ENCODE measurements at regions not wholly inside any gene's neighbourhood (a gene's known extent, or its start where the extent isn't known, plus 50 kb on each side); places are given as distances from the start of the nearest gene placed in this dataset.
"Not testable (repeated sequence)": the region's sequence is repeated elsewhere in the genome, so short reads cannot be mapped to it uniquely, and the experiment has no call there.

DNA sequence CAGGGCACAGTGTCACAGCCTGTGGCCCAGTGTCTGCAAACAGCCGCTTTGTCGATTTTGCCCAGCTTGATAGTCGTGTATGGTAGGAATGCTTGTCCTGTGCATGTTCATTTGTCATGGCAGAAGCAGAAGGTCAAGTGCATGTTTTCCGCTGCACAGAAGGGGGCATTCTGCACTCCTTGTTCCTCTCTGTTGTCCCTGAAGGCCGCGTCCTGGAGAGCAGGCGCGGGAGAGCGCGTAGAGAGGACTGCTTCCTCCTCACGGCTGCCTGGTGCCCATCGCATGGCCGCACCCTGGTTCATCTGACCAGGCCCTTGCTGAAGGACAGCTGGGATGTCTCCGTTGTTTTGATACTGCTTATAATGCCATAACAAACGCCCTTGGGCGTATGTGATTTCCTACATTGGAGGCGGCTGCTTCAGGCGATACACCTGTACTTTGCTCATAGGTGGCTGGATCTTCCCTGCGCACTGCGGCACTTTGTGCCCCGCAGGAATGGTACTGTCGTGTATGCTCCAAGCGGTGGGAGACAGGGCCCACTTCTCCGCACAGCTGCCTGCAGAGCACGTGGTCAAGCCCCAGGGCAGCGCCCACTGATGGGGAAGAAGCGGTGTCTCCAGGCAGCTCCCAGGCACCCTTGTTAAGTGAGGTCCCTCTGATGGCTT, 63.5 kb upstream of the LRPAP1 start:
- H3K4me1 ChIP-seq; H3K27ac ChIP-seq; DNase-seq; H3K36me3 ChIP-seq; ATAC-seq; H3K4me3 ChIP-seq; H3K27me3 ChIP-seq (ENCODE audit: low read depth); H3K9me3 ChIP-seq; intact Hi-C loops (cut with DNase I): not testable (repeated sequence)

DNA sequence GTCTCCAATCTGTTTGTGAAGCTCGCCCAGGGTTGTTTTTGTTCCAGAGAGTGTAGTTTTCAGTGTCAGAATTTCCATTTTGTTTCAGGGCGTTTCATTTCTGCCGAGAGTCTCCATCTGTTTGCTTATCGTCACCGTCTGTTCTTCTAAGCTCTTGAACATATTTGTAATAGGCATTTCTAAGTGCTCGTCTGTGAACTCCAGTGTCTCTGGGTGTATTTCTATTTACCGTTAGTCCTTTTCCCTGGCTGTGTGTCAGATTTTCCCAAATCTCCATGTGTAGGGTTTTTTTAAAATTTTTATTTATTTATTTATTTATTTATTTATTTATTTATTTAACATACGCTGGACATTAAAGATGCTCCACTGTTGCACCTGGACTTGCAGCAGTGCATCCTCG, 62.5 kb upstream of the LRPAP1 start:
- H3K4me1 ChIP-seq; H3K4me3 ChIP-seq; H3K36me3 ChIP-seq; DNase-seq; intact Hi-C loops (cut with DNase I); H3K9me3 ChIP-seq; ATAC-seq; H3K27me3 ChIP-seq (ENCODE audit: low read depth); H3K27ac ChIP-seq: not testable (repeated sequence)

GRCh38 chr4:3589946-3590924, 58.0 kb upstream of the LRPAP1 start:
- H3K4me1 ChIP-seq; ATAC-seq; H3K27ac ChIP-seq; DNase-seq; intact Hi-C loops (cut with DNase I); H3K27me3 ChIP-seq (ENCODE audit: low read depth); H3K4me3 ChIP-seq; H3K9me3 ChIP-seq; H3K36me3 ChIP-seq: not testable (repeated sequence)

DNA sequence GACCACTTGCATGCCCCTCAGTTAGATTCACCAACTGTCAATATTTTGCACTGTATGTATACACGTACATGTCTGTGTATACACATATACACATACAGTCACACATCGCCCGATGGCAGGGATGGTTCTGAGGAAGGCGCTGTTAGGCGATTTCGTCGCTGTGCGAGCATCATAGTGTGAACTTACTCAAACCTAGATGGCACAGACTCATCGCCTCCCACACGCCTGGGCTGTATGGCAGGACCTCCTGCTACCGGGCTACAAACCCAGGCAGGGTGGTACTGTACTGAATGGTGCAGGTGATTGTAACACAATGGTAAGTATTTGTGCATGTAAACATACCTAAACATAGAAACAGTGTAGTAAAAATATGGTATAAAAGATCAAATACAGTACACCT, 57.2 kb upstream of the LRPAP1 start:
- intact Hi-C loops (cut with DNase I); H3K27me3 ChIP-seq (ENCODE audit: low read depth); H3K36me3 ChIP-seq; ATAC-seq; DNase-seq; H3K4me1 ChIP-seq; H3K27ac ChIP-seq; H3K9me3 ChIP-seq; H3K4me3 ChIP-seq: not testable (repeated sequence)

GRCh38 chr4:3588517-3589194, 56.4 kb upstream of the LRPAP1 start:
- H3K36me3 ChIP-seq; H3K9me3 ChIP-seq; H3K27ac ChIP-seq; H3K4me1 ChIP-seq; H3K27me3 ChIP-seq (ENCODE audit: low read depth); DNase-seq; intact Hi-C loops (cut with DNase I); H3K4me3 ChIP-seq; ATAC-seq: not testable (repeated sequence)

GRCh38 chr4:3586596-3586995, 54.4 kb upstream of the LRPAP1 start:
- intact Hi-C loops (cut with DNase I); H3K36me3 ChIP-seq; ATAC-seq; H3K9me3 ChIP-seq; H3K27me3 ChIP-seq (ENCODE audit: low read depth); DNase-seq; H3K27ac ChIP-seq; H3K4me1 ChIP-seq; H3K4me3 ChIP-seq: not testable (repeated sequence)

DNA sequence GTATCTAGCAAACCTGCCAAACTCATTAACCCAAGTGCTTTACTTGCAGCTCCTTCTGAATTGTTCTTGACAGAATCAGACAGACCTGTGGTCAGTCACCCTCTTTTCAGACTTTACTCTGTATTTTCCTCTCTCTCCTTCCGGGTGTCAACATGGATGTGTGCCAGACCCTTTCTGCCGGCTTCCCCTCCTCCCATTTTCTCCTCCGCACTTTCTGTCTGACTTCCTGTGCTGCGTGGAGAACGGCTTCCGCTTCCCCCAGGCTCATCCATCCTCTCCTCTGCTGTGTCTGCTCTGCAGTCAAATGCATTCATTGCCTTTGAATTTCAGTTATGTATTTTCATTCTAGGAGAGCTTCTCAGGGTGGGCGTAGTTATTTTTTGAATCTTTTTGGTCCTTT, 53.3 kb upstream of the LRPAP1 start:
- intact Hi-C loops (cut with DNase I); H3K4me1 ChIP-seq; H3K27ac ChIP-seq; H3K27me3 ChIP-seq (ENCODE audit: low read depth); DNase-seq; H3K4me3 ChIP-seq; H3K36me3 ChIP-seq; H3K9me3 ChIP-seq; ATAC-seq: not testable (repeated sequence)

- peak in 1 of 2 donors; percentile 16 for ATAC-seq
- H3K36me3 ChIP-seq = no peaks in the 10 kb centered on the region
- TF ChIP-seq CTCF (IDR thresholded peaks at IDR 0.05) = no peak
- no peaks in the 10 kb centered on the region for H3K27me3 ChIP-seq (ENCODE audit: low read depth)
- H3K9me3 ChIP-seq = no peaks in the 10 kb centered on the region
- no peak for DNase-seq
- H3K4me3 ChIP-seq = no peak overlapping the region
- H3K27ac ChIP-seq = no peak overlapping the region
- H3K4me1 ChIP-seq = no peaks in the 10 kb centered on the region
- intact Hi-C loops (cut with DNase I) = no loop called here
These were observed 49.9 kb upstream of the LRPAP1 start for GRCh38 chr4:3582091-3582475.

Measured in lower lobe of right lung (tissue), 2 donors.